Adrenal gland (tissue), 9 donors: ENCODE measurements at regions not wholly inside any gene's neighbourhood (a gene's known extent, or its start where the extent isn't known, plus 50 kb on each side); places are given as distances from the start of the nearest gene placed in this dataset.

Experiments
- DNase-seq, 7 donors: peaks; one replicate each; pipeline ENCODE4 v3.0.0-alpha.2; 2019 to 2020
- H3K27ac ChIP-seq, 5 donors: fragments of 200-600 bp; sonication (generic) in 4 of 5; 1 replicate in 3 of 5; 2 replicates in 2 of 5; pipeline versions ENCODE4 v1.5.1 to v1.8.0; 2016 to 2020; ENCODE audit warnings: mild to moderate bottlenecking in 1 of 5
- H3K27me3 ChIP-seq: fragments of 200-600 bp; 2 replicates; pipeline ENCODE4 v1.8.0; 2021
- H3K36me3 ChIP-seq, 2 donors: fragments of 200-600 bp; replicated peaks in 1 of 2; 1 replicate in 1 of 2; 2 replicates in 1 of 2; pipeline versions ENCODE4 v1.5.1 to v1.8.0; 2018 to 2022
- H3K4me1 ChIP-seq, 2 donors: fragments of 200-600 bp; replicated peaks in 1 of 2; 1 replicate in 1 of 2; 2 replicates in 1 of 2; pipeline versions ENCODE4 v1.5.1 to v1.8.0; 2018 to 2021
- H3K4me3 ChIP-seq, 4 donors: fragments of 200-600 bp; sonication (generic) in 3 of 4; one replicate each; pipeline ENCODE4 v1.5.1; 2016 to 2018
- H3K9me3 ChIP-seq, 3 donors: fragments of 200-600 bp; sonication (generic) in 1 of 3; replicated peaks in 1 of 3; 1 replicate in 2 of 3; 2 replicates in 1 of 3; pipeline versions ENCODE4 v1.5.1 to v1.8.0; 2016 to 2021
- POLR2A ChIP-seq, 2 donors: fragments of 450-650 bp; IDR thresholded peaks; one replicate each; pipeline ENCODE4 v1.6.1; 2017; ENCODE audit warnings: antibody characterized with exemption in 2 of 2, mild to moderate bottlenecking in 2 of 2, moderate library complexity in 1 of 2
- WGBS, 4 donors: extraction: QIAGEN DNeasy Blood & Tissue Kit in 2 of 4; methylation state at CpG; one replicate each; pipeline versions ENCODE4 v1.1.5 to v1.1.7; 2013 to 2017; 5-methylcytosine and 5-hydroxymethylcytosine counted together
- intact Hi-C, 2 donors: fragments of 100-400 bp; cut with DNase I; formaldehyde crosslinking; loops; one replicate each; pipeline versions ENCODE4 v1.14.1 to v1.15.0; 2022 to 2023
- TF ChIP-seq, protein P1 (sequence below), 6 experiments: fragments of 450-650 bp in 4 of 6; fragments of 200-600 bp in 2 of 6; sonication (generic) in 1 of 6; IDR thresholded peaks; 1 replicate in 5 of 6; 2 replicates in 1 of 6; pipeline versions ENCODE4 v1.5.1 to v1.8.0; 2016 to 2021; ENCODE audit warnings: antibody characterized with exemption in 6 of 6, mild to moderate bottlenecking in 2 of 6, moderate library complexity in 1 of 6
- donor health status: healthy with polysubstance abuse.
- donor health status: Bipolar disorder and iron deficiency.
- donor health status: DM: yes; HTN: yes; CAD: no.
- donor health status: DM: no; HTN: no; CAD: no.
- donor health status: DM: no; HTN: no; CAD: no.

DNA sequence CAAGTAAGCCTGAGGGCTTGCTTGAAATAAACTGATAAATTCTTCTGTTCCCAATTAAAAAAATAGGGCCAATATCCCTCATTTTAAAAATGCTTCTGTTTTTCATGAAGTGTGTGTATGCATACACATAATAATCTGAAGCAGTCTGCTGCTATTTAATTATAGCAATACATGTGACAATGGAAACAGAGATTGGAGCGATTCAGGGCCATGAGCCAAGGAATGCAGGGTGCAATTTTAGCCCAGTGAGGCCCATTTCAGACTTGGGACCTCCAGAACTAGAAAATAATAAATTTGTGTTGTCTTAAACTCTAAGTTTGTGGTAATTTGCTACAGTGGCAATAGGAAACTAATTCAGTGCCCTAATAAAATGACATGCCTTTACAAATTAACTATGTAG, 264.9 kb downstream of the LTN1 start:
- Histone ChIP-seq H3K9me3 (no peaks in the 10 kb centered on the region), H3K36me3 (no peaks in the 10 kb centered on the region), H3K4me3 (no peak overlapping the region), H3K27me3 (no peaks in the 10 kb centered on the region), H3K4me1 (no peaks in the 10 kb centered on the region), H3K27ac (no peak overlapping the region)
- no peak for TF ChIP-seq POLR2A (IDR thresholded peaks at IDR 0.05)
- TF ChIP-seq, protein P1, sequence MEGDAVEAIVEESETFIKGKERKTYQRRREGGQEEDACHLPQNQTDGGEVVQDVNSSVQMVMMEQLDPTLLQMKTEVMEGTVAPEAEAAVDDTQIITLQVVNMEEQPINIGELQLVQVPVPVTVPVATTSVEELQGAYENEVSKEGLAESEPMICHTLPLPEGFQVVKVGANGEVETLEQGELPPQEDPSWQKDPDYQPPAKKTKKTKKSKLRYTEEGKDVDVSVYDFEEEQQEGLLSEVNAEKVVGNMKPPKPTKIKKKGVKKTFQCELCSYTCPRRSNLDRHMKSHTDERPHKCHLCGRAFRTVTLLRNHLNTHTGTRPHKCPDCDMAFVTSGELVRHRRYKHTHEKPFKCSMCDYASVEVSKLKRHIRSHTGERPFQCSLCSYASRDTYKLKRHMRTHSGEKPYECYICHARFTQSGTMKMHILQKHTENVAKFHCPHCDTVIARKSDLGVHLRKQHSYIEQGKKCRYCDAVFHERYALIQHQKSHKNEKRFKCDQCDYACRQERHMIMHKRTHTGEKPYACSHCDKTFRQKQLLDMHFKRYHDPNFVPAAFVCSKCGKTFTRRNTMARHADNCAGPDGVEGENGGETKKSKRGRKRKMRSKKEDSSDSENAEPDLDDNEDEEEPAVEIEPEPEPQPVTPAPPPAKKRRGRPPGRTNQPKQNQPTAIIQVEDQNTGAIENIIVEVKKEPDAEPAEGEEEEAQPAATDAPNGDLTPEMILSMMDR (IDR thresholded peaks at IDR 0.05): no peak
- WGBS, 4 donors: 80 to 87% (median 84%) methylated on average over 1 of the region's 1 CpG
- DNase-seq: no peak
- intact Hi-C loops: no loop called here

DNA sequence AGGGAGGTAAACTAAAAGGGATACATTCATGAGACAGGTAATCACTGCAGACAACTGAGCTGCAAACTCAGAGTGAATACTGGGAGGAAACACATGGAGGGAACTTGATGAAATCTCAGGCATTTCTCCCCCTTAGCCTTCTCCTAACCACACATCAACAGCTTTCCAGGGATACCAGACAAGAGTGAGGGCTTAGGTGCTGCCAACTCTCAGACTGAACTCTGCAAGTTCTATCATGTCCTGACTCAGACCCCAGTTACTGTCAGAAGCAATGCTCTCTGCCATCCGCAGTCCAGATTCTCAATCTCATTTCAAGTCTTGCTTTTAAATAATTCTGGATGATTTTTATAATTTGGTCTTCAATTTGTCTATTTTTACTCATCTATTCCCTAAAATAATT, 267.3 kb downstream of the LTN1 start:
- no peak overlapping the region for H3K27ac ChIP-seq
- H3K9me3 ChIP-seq: no peaks in the 10 kb centered on the region
- WGBS, 4 donors: 82 to 100% (median 93%) methylated on average over 1 of the region's 1 CpG
- TF ChIP-seq, protein P1 (IDR thresholded peaks at IDR 0.05): no peak
- TF ChIP-seq POLR2A (IDR thresholded peaks at IDR 0.05): no peak
- intact Hi-C loops: no loop called here
- H3K27me3 ChIP-seq: no peaks in the 10 kb centered on the region
- DNase-seq: no peak
- no peak overlapping the region for H3K4me3 ChIP-seq
- no peaks in the 10 kb centered on the region for H3K4me1 ChIP-seq
- H3K36me3 ChIP-seq: no peaks in the 10 kb centered on the region

DNA sequence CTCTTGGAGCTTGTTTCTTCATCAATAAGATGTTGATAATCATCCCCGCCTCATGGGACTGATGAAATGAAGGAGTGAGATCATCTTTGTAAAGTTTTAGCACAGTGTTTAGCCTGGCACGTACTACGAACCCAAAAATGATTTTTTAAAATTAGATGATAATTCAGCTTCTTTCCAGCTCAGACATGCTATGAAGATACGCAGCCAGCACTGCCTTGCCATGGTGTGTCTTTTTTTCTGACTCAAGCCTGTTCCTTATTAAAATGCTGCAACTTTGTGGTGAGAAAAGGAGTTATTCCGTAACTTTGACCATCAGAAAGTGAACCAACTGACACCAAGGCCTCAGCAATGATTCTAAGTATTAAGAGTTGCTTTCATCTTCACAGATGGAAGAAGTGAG, 269.0 kb downstream of the LTN1 start:
- no peaks in the 10 kb centered on the region for H3K9me3 ChIP-seq
- H3K27me3 ChIP-seq: no peaks in the 10 kb centered on the region
- H3K27ac ChIP-seq: no peak overlapping the region
- no peak for TF ChIP-seq POLR2A (IDR thresholded peaks at IDR 0.05)
- TF ChIP-seq, protein P1 (IDR thresholded peaks at IDR 0.05): no peak
- no peaks in the 10 kb centered on the region for H3K4me1 ChIP-seq
- no peak overlapping the region for H3K4me3 ChIP-seq
- 88 to 97% (median 92%) methylated on average over 5 of the region's 5 CpGs for WGBS, 4 donors
- intact Hi-C loops: no loop called here
- H3K36me3 ChIP-seq: no peaks in the 10 kb centered on the region
- no peak for DNase-seq

DNA sequence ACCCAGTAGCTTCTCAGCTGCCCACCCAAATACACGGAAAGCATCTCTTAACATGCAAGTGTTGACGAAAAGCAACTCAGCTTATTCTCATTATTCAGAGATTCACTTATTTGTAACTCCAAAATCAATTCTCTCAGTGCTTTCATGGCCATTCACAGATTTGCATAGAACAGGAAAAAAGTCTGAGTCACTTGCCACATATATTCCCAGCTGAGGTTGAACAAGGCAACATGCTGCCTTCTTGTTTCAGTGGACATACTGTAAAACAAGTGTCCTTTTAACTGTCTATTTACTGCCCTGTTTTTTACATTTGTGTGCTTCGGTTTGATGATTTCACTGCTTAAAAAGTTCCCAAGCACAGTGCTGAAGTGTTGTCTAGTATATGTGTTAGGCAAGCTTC, 273.0 kb downstream of the LTN1 start:
- no peaks in the 10 kb centered on the region for H3K4me1 ChIP-seq
- TF ChIP-seq, protein P1 (IDR thresholded peaks at IDR 0.05): no peak
- no peak for TF ChIP-seq POLR2A (IDR thresholded peaks at IDR 0.05)
- no peak for DNase-seq
- WGBS, 4 donors: 85 to 94% (median 89%) methylated on average over 3 of the region's 3 CpGs
- intact Hi-C loops: no loop called here
- H3K27ac ChIP-seq: no peak overlapping the region
- H3K36me3 ChIP-seq: no peaks in the 10 kb centered on the region
- no peaks in the 10 kb centered on the region for H3K9me3 ChIP-seq
- no peak overlapping the region for H3K4me3 ChIP-seq
- no peaks in the 10 kb centered on the region for H3K27me3 ChIP-seq
